HL-60 (cell line): ENCODE measurements at regions not wholly inside any gene's neighbourhood (a gene's known extent, or its start where the extent isn't known, plus 50 kb on each side); places are given as distances from the start of the nearest gene placed in this dataset.

ENCODE experiments used
- DNase-seq, 2 experiments: peaks; one replicate each; pipeline ENCODE4 v3.0.0-alpha.2; 2010 to 2020; ENCODE audit warnings: low read depth in 1 of 2, low spot score in 1 of 2
- H3K27ac ChIP-seq: fragments of 250-450 bp; sonication (Bioruptor Pico); replicated peaks from 2 replicates; pipeline ENCODE4 v1.5.1; 2020; ENCODE audit warnings: mild to moderate bottlenecking, moderate library complexity
- H3K27me3 ChIP-seq: fragments of 250-450 bp; sonication (Bioruptor Pico); 2 replicates; pipeline ENCODE4 v1.5.1; 2021; ENCODE audit warnings: mild to moderate bottlenecking, moderate library complexity; ENCODE audit not compliant: insufficient read depth, poor library complexity, severe bottlenecking
- H3K4me3 ChIP-seq: replicated peaks from 2 replicates; pipeline ENCODE4 v1.5.1; 2011; ENCODE audit warnings: mild to moderate bottlenecking, control low read depth, low read length; ENCODE audit not compliant: insufficient read depth
- GABPA ChIP-seq: IDR thresholded peaks from 2 replicates; pipeline ENCODE4 v1.6.1; 2012; ENCODE audit warnings: low read depth
- POLR2AphosphoS5 ChIP-seq: IDR thresholded peaks from 2 replicates; pipeline ENCODE4 v1.6.1; 2012; ENCODE audit warnings: low read depth
- SPI1 ChIP-seq: IDR thresholded peaks from 2 replicates; pipeline ENCODE4 v1.6.1; 2012; ENCODE audit warnings: low read depth, mild to moderate bottlenecking, borderline replicate concordance
- TF ChIP-seq, protein P1 (sequence below): IDR thresholded peaks from one replicate; pipeline ENCODE4 v1.5.1; 2011; ENCODE audit warnings: low read length, control low read depth, inconsistent platforms; ENCODE audit not compliant: insufficient read depth
- TF ChIP-seq, protein P2 (sequence below): IDR thresholded peaks from 2 replicates; pipeline ENCODE4 v1.6.1; 2012; ENCODE audit warnings: low read depth; ENCODE audit not compliant: insufficient replicate concordance

DNA sequence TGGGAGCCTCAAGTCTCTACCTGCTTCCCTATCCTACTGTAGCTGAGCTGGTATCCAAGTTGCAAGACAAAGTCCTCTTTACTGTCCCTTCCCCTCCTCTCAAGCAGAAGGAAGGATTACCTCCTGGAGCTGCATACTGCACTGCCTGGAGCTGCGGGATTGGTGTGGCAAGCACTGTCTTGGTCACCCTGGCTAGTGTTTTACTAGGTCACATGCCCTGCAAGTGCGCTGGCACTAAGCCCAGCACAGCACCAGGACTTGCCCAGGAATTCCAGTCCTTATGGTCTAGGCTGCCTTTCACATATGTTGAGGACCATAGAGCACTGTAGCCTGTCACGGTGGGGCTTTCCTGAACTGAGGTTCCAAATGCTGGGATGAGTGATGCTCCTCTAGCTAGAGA, 227.3 kb upstream of the ZC4H2 start:
- DNase-seq: no peak
- Histone ChIP-seq H3K27ac (no peak overlapping the region), H3K27me3 (no peaks in the 10 kb centered on the region), H3K4me3 (no peak overlapping the region)
- TF ChIP-seq SPI1: no peak
- no peak for TF ChIP-seq POLR2AphosphoS5
- no peak for TF ChIP-seq GABPA
- TF ChIP-seq, protein P1, sequence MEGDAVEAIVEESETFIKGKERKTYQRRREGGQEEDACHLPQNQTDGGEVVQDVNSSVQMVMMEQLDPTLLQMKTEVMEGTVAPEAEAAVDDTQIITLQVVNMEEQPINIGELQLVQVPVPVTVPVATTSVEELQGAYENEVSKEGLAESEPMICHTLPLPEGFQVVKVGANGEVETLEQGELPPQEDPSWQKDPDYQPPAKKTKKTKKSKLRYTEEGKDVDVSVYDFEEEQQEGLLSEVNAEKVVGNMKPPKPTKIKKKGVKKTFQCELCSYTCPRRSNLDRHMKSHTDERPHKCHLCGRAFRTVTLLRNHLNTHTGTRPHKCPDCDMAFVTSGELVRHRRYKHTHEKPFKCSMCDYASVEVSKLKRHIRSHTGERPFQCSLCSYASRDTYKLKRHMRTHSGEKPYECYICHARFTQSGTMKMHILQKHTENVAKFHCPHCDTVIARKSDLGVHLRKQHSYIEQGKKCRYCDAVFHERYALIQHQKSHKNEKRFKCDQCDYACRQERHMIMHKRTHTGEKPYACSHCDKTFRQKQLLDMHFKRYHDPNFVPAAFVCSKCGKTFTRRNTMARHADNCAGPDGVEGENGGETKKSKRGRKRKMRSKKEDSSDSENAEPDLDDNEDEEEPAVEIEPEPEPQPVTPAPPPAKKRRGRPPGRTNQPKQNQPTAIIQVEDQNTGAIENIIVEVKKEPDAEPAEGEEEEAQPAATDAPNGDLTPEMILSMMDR: no peak
- TF ChIP-seq, protein P2, sequence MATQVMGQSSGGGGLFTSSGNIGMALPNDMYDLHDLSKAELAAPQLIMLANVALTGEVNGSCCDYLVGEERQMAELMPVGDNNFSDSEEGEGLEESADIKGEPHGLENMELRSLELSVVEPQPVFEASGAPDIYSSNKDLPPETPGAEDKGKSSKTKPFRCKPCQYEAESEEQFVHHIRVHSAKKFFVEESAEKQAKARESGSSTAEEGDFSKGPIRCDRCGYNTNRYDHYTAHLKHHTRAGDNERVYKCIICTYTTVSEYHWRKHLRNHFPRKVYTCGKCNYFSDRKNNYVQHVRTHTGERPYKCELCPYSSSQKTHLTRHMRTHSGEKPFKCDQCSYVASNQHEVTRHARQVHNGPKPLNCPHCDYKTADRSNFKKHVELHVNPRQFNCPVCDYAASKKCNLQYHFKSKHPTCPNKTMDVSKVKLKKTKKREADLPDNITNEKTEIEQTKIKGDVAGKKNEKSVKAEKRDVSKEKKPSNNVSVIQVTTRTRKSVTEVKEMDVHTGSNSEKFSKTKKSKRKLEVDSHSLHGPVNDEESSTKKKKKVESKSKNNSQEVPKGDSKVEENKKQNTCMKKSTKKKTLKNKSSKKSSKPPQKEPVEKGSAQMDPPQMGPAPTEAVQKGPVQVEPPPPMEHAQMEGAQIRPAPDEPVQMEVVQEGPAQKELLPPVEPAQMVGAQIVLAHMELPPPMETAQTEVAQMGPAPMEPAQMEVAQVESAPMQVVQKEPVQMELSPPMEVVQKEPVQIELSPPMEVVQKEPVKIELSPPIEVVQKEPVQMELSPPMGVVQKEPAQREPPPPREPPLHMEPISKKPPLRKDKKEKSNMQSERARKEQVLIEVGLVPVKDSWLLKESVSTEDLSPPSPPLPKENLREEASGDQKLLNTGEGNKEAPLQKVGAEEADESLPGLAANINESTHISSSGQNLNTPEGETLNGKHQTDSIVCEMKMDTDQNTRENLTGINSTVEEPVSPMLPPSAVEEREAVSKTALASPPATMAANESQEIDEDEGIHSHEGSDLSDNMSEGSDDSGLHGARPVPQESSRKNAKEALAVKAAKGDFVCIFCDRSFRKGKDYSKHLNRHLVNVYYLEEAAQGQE: no peak

DNA sequence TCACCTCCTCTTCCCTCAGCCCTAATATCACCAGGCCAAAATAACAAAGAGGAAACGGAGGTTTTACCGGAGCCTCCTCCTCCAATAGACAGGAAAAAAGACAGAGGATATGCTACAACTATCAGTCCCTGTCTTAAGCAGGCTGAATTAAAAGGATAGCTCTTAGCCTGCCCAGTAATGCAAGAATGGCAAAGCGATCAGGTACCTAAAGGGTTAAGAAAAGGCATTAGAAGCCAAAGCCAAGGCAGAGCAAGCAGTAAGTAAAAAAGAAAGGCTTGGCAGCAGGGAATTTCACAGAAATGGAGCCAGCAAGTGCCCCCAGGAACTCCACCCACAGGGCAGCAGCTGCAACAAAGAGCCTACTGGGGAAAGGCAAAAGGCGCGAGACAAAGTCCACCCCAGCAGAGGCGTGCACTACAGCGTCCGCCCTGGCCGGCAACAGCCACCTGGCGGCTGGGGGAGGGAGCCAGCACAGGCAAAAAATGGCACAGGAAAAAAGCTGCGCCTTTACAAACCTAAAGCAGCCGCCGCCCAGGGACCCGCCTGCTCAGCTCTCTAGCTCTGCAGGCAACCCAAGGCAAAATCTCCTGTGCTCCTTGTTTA, 220.6 kb upstream of the ZC4H2 start:
- TF ChIP-seq, protein P1: no peak
- TF ChIP-seq POLR2AphosphoS5 (no peak), SPI1 (no peak), GABPA (no peak)
- TF ChIP-seq, protein P2: no peak
- H3K27me3 ChIP-seq: peaks cover 4% of the 10 kb centered on the region
- no peak overlapping the region for H3K27ac ChIP-seq
- DNase-seq: no peak
- no peak overlapping the region for H3K4me3 ChIP-seq

DNA sequence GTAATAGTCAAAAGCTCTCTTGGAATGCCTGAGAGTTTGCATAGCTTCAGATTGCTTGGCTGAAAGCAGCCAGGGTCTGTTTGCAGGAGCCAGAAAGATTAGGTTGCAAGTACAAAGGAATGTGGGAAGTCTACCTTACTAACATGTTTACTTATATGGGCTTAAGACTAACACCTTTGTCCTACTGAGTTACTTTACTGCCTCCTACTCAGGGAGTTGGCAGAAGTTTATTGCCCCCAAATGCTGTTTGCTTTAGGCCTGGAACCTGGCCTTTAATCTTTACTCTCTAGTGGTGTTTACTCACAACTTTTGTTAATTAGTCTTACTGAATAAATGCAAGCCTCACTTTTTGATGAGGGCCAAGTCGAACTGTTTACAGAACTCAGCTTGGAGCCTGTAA, 219.4 kb upstream of the ZC4H2 start:
- DNase-seq: no peak

More for the DNA sequence above, 219.4 kb upstream of the ZC4H2 start:
- no peak overlapping the region for H3K4me3 ChIP-seq
- peaks cover 4% of the 10 kb centered on the region for H3K27me3 ChIP-seq
- no peak overlapping the region for H3K27ac ChIP-seq
- TF ChIP-seq, protein P2: no peak
- TF ChIP-seq SPI1 (no peak), POLR2AphosphoS5 (no peak), GABPA (no peak)
- TF ChIP-seq, protein P1: no peak
